Hepatocyte (in vitro differentiated cells): ENCODE measurements at regions not wholly inside any gene's neighbourhood (a gene's known extent, or its start where the extent isn't known, plus 50 kb on each side); places are given as distances from the start of the nearest gene placed in this dataset.

ENCODE experiments used
- DNase-seq: peaks from one replicate; pipeline ENCODE4 v3.0.0-alpha.2; 2016; ENCODE audit warnings: low spot score
- H2AFZ ChIP-seq: fragments of 200-600 bp; sonication (generic); 2 replicates; pipeline ENCODE4 v1.6.0; 2016; ENCODE audit warnings: antibody characterized with exemption, mild to moderate bottlenecking
- H3K27ac ChIP-seq: fragments of 200-600 bp; sonication (generic); 2 replicates; pipeline ENCODE4 v1.5.1; 2016; ENCODE audit warnings: mild to moderate bottlenecking
- H3K27me3 ChIP-seq: fragments of 200-600 bp; sonication (generic); 2 replicates; pipeline ENCODE4 v1.6.1; 2016
- H3K36me3 ChIP-seq: fragments of 200-600 bp; sonication (generic); replicated peaks from 2 replicates; pipeline ENCODE4 v1.5.1; 2016; ENCODE audit warnings: low read depth; ENCODE audit not compliant: insufficient read depth
- H3K4me1 ChIP-seq: fragments of 200-600 bp; sonication (generic); 2 replicates; pipeline ENCODE4 v1.5.1; 2016; ENCODE audit warnings: mild to moderate bottlenecking, moderate library complexity; ENCODE audit not compliant: insufficient read depth
- H3K4me2 ChIP-seq: fragments of 200-600 bp; sonication (generic); 2 replicates; pipeline ENCODE4 v1.6.0; 2016
- H3K4me3 ChIP-seq: fragments of 200-600 bp; sonication (generic); 2 replicates; pipeline ENCODE4 v1.5.1; 2016; ENCODE audit warnings: mild to moderate bottlenecking
- H3K79me2 ChIP-seq: fragments of 200-600 bp; sonication (generic); 2 replicates; pipeline ENCODE4 v1.6.0; 2017; ENCODE audit warnings: mild to moderate bottlenecking
- H3K9me2 ChIP-seq: fragments of 200-600 bp; sonication (generic); replicated peaks from 2 replicates; pipeline ENCODE4 v1.6.0; 2017; ENCODE audit warnings: mild to moderate bottlenecking; ENCODE audit not compliant: insufficient read depth
- H3K9me3 ChIP-seq: fragments of 200-600 bp; sonication (generic); 2 replicates; pipeline ENCODE4 v1.5.1; 2016; ENCODE audit warnings: low read depth, mild to moderate bottlenecking
- H4K20me1 ChIP-seq: fragments of 200-600 bp; sonication (generic); 2 replicates; pipeline ENCODE4 v1.6.0; 2016; ENCODE audit warnings: mild to moderate bottlenecking; ENCODE audit not compliant: insufficient read depth, poor library complexity, severe bottlenecking
- CTCF ChIP-seq: fragments of 200-600 bp; sonication (generic); IDR thresholded peaks from 2 replicates; pipeline ENCODE4 v1.5.1; 2016; ENCODE audit warnings: antibody characterized with exemption, mild to moderate bottlenecking; ENCODE audit not compliant: poor library complexity
- EZH2 ChIP-seq: fragments of 200-600 bp; sonication (generic); IDR thresholded peaks from 2 replicates; pipeline ENCODE4 v1.6.1; 2016; ENCODE audit warnings: antibody characterized with exemption, mild to moderate bottlenecking, borderline replicate concordance
- EZH2phosphoT487 ChIP-seq: fragments of 200-600 bp; sonication (generic); IDR thresholded peaks from one replicate; pipeline ENCODE4 v1.6.1; 2018; ENCODE audit warnings: antibody characterized with exemption, mild to moderate bottlenecking, low read depth, moderate library complexity; ENCODE audit not compliant: unreplicated experiment, severe bottlenecking
- WGBS: methylation state at CpG from one replicate; pipeline ENCODE4 v1.1.6; 2016; ENCODE audit warnings: low lambda C conversion rate; ENCODE audit errors: missing lambda C conversion rate; 5-methylcytosine and 5-hydroxymethylcytosine counted together

GRCh38 chr3:157669416-157669815 is 166.2 kb upstream of the VEPH1 start:
- no peaks in the 10 kb centered on the region for H3K36me3 ChIP-seq
- 27% methylated on average over 1 of the region's 1 CpG for whole genome bisulfite sequencing
- no peak overlapping the region for H3K27ac ChIP-seq
- no peak for DNase-seq
- H3K79me2 ChIP-seq, result no peaks in the 10 kb centered on the region
- no peak overlapping the region for H3K4me2 ChIP-seq
- no peak overlapping the region for H3K4me3 ChIP-seq
- TF ChIP-seq EZH2phosphoT487 (no peak), EZH2 (no peak), CTCF (no peak)
- H3K27me3 ChIP-seq, result no peaks in the 10 kb centered on the region
- H2AFZ ChIP-seq, result no peak overlapping the region
- no peaks in the 10 kb centered on the region for H3K9me2 ChIP-seq
- H3K4me1 ChIP-seq, result no peaks in the 10 kb centered on the region
- no peaks in the 10 kb centered on the region for H3K9me3 ChIP-seq
- H4K20me1 ChIP-seq, result no peaks in the 10 kb centered on the region

GRCh38 chr3:157667493-157667892 is 164.3 kb upstream of the VEPH1 start:
- Histone ChIP-seq H3K9me2 (no peaks in the 10 kb centered on the region), H3K79me2 (no peaks in the 10 kb centered on the region), H2AFZ (no peak overlapping the region), H3K4me2 (no peak overlapping the region), H3K27ac (no peak overlapping the region), H3K9me3 (no peaks in the 10 kb centered on the region), H3K27me3 (no peaks in the 10 kb centered on the region), H3K36me3 (no peaks in the 10 kb centered on the region), H3K4me1 (no peaks in the 10 kb centered on the region), H3K4me3 (no peak overlapping the region), H4K20me1 (no peaks in the 10 kb centered on the region)
- no peak for DNase-seq
- TF ChIP-seq CTCF, result no peak
- no peak for TF ChIP-seq EZH2
- no peak for TF ChIP-seq EZH2phosphoT487
- 83% methylated on average over 2 of the region's 2 CpGs for WGBS

- Histone ChIP-seq H3K27ac (no peak overlapping the region), H3K27me3 (no peaks in the 10 kb centered on the region), H3K9me3 (no peaks in the 10 kb centered on the region), H3K36me3 (no peaks in the 10 kb centered on the region), H3K79me2 (no peaks in the 10 kb centered on the region), H3K4me3 (no peak overlapping the region), H4K20me1 (no peaks in the 10 kb centered on the region), H3K9me2 (no peaks in the 10 kb centered on the region), H3K4me1 (no peaks in the 10 kb centered on the region), H2AFZ (no peak overlapping the region), H3K4me2 (no peak overlapping the region)
- no peak for TF ChIP-seq CTCF
- no peak for TF ChIP-seq EZH2phosphoT487
- TF ChIP-seq EZH2, result no peak
- no peak for DNase-seq
These were observed 159.0 kb upstream of the VEPH1 start for GRCh38 chr3:157662171-157662570.

GRCh38 chr3:157660847-157661246 is 157.6 kb upstream of the VEPH1 start:
- Histone ChIP-seq H3K4me2 (no peak overlapping the region), H3K79me2 (no peaks in the 10 kb centered on the region), H3K9me3 (no peaks in the 10 kb centered on the region), H3K4me1 (no peaks in the 10 kb centered on the region), H2AFZ (no peak overlapping the region), H3K27me3 (no peaks in the 10 kb centered on the region), H3K9me2 (no peaks in the 10 kb centered on the region), H3K27ac (no peak overlapping the region), H3K4me3 (no peak overlapping the region), H4K20me1 (no peaks in the 10 kb centered on the region), H3K36me3 (no peaks in the 10 kb centered on the region)
- TF ChIP-seq EZH2 (no peak), EZH2phosphoT487 (no peak)
- DNase-seq, result no peak
